ENCODE measurements at regions not wholly inside any gene's neighbourhood (a gene's known extent, or its start where the extent isn't known, plus 50 kb on each side); places are given as distances from the start of the nearest gene placed in this dataset.

GRCh38 chr12:74129702-74130101 is 407.9 kb upstream of the ATXN7L3B start:
- Histone ChIP-seq H3K4me1 (no peaks in the 10 kb centered on the region), H3K36me3 (ENCODE audit: control insufficient read depth, insufficient read depth, low read length) (no peaks in the 10 kb centered on the region), H3K9me3 (ENCODE audit: control insufficient read depth, low read length) (no peaks in the 10 kb centered on the region), H3K79me2 (no peaks in the 10 kb centered on the region), H3K27ac (no peak overlapping the region), H3K4me2 (ENCODE audit: low read length) (no peak overlapping the region), H3K9ac (no peak overlapping the region), H3K27me3 (ENCODE audit: control insufficient read depth, insufficient read depth, low read length) (no peaks in the 10 kb centered on the region), H2AFZ (no peak overlapping the region), H3K4me3 (ENCODE audit: low read depth, low read length) (no peak overlapping the region)
- TF ChIP-seq CTCF (IDR thresholded peaks at IDR 0.05): no peak

- H3K9ac ChIP-seq: no peak overlapping the region
- no peaks in the 10 kb centered on the region for H3K9me3 ChIP-seq (ENCODE audit: control insufficient read depth, low read length)
- H3K79me2 ChIP-seq: no peaks in the 10 kb centered on the region
- no peak for TF ChIP-seq CTCF (IDR thresholded peaks at IDR 0.05)
- no peak overlapping the region for H3K4me2 ChIP-seq (ENCODE audit: low read length)
- no peaks in the 10 kb centered on the region for H3K36me3 ChIP-seq (ENCODE audit: control insufficient read depth, insufficient read depth, low read length)
- no peaks in the 10 kb centered on the region for H3K4me1 ChIP-seq
- H2AFZ ChIP-seq: no peak overlapping the region
- no peak overlapping the region for H3K27ac ChIP-seq
- H3K4me3 ChIP-seq (ENCODE audit: low read depth, low read length): no peak overlapping the region
- no peaks in the 10 kb centered on the region for H3K27me3 ChIP-seq (ENCODE audit: control insufficient read depth, insufficient read depth, low read length)
Observed at GRCh38 chr12:74144396-74144795, 393.2 kb upstream of the ATXN7L3B start.

GRCh38 chr12:74145328-74145727 is 392.3 kb upstream of the ATXN7L3B start:
- Histone ChIP-seq H3K79me2 (no peaks in the 10 kb centered on the region), H3K4me1 (no peaks in the 10 kb centered on the region), H3K27me3 (ENCODE audit: control insufficient read depth, insufficient read depth, low read length) (no peaks in the 10 kb centered on the region), H3K9me3 (ENCODE audit: control insufficient read depth, low read length) (no peaks in the 10 kb centered on the region), H3K4me3 (ENCODE audit: low read depth, low read length) (no peak overlapping the region), H2AFZ (no peak overlapping the region), H3K4me2 (ENCODE audit: low read length) (no peak overlapping the region), H3K27ac (no peak overlapping the region), H3K9ac (no peak overlapping the region), H3K36me3 (ENCODE audit: control insufficient read depth, insufficient read depth, low read length) (no peaks in the 10 kb centered on the region)
- no peak for TF ChIP-seq CTCF (IDR thresholded peaks at IDR 0.05)

- H3K36me3 ChIP-seq (ENCODE audit: control insufficient read depth, insufficient read depth, low read length): no peaks in the 10 kb centered on the region
- no peak for TF ChIP-seq CTCF (IDR thresholded peaks at IDR 0.05)
- H3K4me3 ChIP-seq (ENCODE audit: low read depth, low read length): no peak overlapping the region
- H3K27me3 ChIP-seq (ENCODE audit: control insufficient read depth, insufficient read depth, low read length): no peaks in the 10 kb centered on the region
- no peaks in the 10 kb centered on the region for H3K79me2 ChIP-seq
- no peak overlapping the region for H3K27ac ChIP-seq
- H3K4me2 ChIP-seq (ENCODE audit: low read length): no peak overlapping the region
- no peaks in the 10 kb centered on the region for H3K9me3 ChIP-seq (ENCODE audit: control insufficient read depth, low read length)
- H2AFZ ChIP-seq: no peak overlapping the region
- no peak overlapping the region for H3K9ac ChIP-seq
- no peaks in the 10 kb centered on the region for H3K4me1 ChIP-seq
Observed at GRCh38 chr12:74148849-74149248, 388.8 kb upstream of the ATXN7L3B start.

- H3K4me2 ChIP-seq (ENCODE audit: low read length): no peak overlapping the region
- no peaks in the 10 kb centered on the region for H3K9me3 ChIP-seq (ENCODE audit: control insufficient read depth, low read length)
- H3K9ac ChIP-seq: no peak overlapping the region
- H3K79me2 ChIP-seq: no peaks in the 10 kb centered on the region
- no peaks in the 10 kb centered on the region for H3K36me3 ChIP-seq (ENCODE audit: control insufficient read depth, insufficient read depth, low read length)
- no peak overlapping the region for H2AFZ ChIP-seq
- no peak for TF ChIP-seq CTCF (IDR thresholded peaks at IDR 0.05)
- no peak overlapping the region for H3K27ac ChIP-seq
- no peaks in the 10 kb centered on the region for H3K4me1 ChIP-seq
- no peak overlapping the region for H3K4me3 ChIP-seq (ENCODE audit: low read depth, low read length)
- no peaks in the 10 kb centered on the region for H3K27me3 ChIP-seq (ENCODE audit: control insufficient read depth, insufficient read depth, low read length)
Observed at GRCh38 chr12:74152370-74152769, 385.3 kb upstream of the ATXN7L3B start.
